ENCODE measurements at regions not wholly inside any gene's neighbourhood (a gene's known extent, or its start where the extent isn't known, plus 50 kb on each side); places are given as distances from the start of the nearest gene placed in this dataset.
"Not testable (repeated sequence)": the region's sequence is repeated elsewhere in the genome, so short reads cannot be mapped to it uniquely, and the experiment has no call there.

GRCh38 chr14:81765651-81766275, 232.1 kb upstream of the SEL1L start:
- DNase-seq = no peak

GRCh38 chr14:81766321-81766915, 232.8 kb upstream of the SEL1L start:
- no peak for DNase-seq

DNA sequence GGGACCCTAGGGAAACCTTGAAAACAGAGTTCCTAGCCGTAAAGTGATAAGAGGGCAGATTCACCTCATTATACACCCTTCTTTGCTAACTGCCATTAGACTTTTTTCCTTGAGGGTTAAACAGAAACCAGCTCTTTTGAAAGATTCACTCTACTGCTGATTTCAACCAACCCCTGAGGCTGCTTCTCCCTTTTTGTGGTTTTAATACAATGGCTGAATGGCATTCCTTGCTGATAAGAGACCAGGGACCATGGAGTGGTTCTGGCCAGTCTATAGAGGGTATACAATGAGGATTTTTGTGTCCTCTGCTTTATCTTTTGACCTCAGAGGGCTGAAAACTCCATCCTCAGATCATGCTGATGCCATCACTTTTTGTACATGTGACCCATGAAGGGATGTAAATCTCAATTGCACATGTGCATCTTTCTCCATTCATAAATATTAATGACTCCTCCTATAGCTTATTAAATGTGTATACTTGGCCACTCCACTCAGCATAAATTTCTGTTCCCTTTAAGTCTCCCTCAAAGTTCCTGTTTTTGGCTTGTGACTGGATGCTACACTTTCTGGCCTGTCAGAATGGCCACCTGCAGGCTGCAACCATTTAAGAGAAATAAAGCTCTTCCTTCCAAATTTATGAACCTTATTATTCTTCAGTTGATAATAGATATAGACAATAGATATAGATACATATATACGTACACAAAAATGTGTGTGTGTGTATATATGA, 233.8 kb upstream of the SEL1L start:
- DNase-seq = no peak

DNA sequence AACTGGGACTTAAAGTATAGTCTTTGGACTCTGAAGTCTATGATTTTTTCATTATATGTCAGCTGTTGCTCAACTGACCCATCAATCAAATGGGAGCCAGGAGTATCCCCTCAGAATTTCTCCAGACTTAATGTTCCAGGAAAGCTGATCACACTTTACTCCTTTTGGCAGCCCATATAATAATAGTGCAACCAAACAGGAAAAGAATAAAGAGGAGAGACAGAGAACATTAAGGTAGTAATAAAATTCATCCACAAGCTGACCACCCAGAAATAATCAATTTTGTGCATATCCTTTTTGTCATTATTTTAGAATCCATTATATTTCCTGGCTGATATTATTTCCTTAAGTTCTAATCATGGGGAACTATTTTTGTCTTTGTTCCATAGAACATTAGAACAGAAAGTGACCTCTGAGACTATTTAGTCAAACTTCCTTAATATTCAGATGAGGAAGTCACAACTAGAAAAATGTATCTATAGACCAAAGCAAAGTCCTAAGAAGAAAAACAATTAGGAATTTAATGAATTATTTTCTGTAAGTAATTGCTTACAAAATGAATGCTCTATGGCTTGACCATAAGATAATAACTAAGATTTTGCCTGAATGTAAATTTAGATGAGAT, 238.1 kb upstream of the SEL1L start:
- DNase-seq = no peak

- no peak for DNase-seq
Measured at GRCh38 chr14:81772381-81772780, 238.7 kb upstream of the SEL1L start.

GRCh38 chr14:81776531-81776930, 242.9 kb upstream of the SEL1L start:
- no peak for DNase-seq

DNA sequence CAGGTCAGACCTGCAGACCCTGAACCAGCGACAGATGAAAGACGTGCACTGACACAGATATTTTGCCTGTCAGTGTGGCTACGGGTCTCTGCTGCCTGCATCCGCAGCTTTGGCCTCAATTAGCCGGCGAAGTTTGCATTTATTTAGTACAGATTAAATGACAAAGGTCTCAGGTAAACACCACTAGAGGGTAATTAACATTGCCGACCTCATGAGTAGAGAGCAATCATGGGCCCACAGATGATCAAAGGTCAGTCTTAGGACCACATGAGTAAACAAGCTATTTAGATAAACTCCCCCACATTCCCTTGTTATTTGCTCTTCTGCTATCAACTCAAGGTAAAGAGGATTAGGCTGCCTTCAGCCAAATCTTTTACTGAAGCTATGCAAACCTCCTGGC, 248.1 kb upstream of the SEL1L start:
- not testable (repeated sequence) for DNase-seq

GRCh38 chr14:81784084-81784483, 250.4 kb upstream of the SEL1L start:
- DNase-seq = no peak

DNA sequence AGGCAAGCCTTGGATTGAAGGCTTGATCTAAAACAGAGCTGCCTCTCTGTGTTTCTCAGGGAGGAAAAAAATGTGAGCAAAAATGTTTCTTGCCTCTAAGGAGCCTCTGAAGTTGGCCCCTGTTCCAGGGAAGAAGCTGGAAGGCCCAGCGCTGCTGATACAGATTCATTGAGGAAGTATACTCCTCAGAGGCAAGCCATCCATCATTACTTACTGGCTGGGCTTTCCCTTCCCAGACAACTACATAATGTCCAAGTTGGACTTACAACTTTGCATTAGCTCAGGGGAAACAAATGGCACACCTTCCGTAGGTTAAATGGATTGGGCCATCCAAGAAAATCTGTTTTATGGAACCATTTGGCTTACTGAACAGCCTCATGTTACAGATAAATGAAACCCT, 263.7 kb upstream of the SEL1L start:
- DNase-seq = no peak

GRCh38 chr14:81801921-81802320, 268.3 kb upstream of the SEL1L start:
- no peak for DNase-seq

- DNase-seq = no peak
Measured at GRCh38 chr14:81802341-81802740, 268.7 kb upstream of the SEL1L start.

DNA sequence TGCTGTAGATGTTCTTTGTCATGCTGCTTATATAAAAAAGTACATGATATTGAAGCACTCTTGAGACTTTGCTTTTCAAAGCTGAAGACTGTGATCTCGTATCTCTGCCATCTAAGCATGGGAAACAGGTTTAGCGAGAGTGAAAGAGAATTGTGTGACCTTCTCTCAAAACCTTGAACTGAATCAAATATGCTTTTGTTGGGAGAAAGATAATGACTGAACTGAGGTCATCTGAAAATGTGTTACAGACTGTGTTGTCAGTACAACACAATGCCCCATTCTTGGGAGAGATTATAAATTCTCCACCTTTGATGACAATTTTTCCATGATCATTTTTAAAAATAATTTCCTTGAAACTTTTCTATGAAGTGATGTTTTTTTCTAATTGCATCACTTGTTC, 272.1 kb upstream of the SEL1L start:
- DNase-seq = peak; percentile 6

DNA sequence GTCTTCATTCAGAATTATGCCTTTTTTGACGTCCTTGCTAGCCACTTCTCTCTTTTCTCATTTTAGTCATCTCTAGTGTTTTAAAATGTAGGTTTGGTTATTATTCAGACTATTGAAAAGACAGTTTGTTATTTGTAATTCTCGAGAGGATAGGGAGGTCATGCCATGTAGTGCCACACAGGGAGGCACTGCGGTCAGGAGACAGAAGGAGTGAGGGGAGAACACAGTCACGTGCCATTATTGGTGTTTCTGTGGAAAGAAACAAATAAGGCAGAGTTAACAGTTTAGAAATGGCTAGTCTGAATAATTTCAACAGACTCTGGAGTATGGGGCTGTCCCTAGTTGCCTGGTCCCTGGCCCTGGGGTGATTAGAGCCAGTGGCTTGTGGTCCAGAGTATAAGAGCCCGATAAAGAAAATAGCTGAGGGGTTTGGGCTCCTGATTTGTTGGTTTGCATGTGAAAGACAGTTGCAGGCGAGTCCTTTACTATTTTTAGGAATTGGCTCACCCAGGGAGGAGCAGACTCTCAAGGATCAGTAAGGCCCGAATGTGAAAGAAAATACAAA, 278.1 kb upstream of the SEL1L start:
- no peak for DNase-seq

- no peak for DNase-seq
Measured at GRCh38 chr14:81818271-81818670, 284.6 kb upstream of the SEL1L start.

DNA sequence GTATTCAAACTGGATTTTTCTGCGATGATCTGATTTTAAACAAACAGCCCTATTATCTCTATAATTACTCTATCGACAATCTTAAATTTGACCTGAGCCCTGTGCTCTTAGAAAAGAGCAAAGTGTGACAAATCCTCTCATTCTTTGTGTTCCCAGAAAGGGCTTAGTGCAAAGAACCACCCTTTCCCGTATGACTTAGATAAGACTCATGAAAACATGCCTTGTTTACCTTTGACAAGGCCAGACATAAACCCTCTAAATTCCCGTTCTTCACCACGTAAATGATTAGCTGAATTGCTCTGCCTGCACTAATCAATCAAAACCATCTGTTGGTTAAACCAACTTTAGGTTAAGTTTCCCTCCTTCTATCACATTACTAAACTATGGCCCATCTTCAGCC, 285.7 kb upstream of the SEL1L start:
- no peak for DNase-seq

DNA sequence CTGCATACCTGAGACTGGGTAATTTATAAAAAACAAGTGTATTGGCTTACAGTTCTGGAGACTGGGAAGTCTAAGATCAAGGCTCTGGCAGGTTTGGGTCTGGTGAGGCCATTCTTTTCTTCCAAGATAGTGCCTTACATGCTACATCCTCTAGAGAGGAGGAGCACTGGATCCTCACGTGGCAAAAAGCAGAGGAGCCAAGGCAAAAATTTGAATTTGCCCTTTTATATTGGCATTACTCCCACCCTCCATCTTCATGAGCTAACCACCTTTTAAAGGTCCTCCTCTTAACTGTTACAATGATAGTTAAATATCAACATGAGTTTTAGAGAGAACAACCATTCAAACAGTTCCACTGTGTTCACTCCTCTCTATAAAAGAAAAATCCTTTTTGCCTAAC, 286.3 kb upstream of the SEL1L start:
- no peak for DNase-seq

DNA sequence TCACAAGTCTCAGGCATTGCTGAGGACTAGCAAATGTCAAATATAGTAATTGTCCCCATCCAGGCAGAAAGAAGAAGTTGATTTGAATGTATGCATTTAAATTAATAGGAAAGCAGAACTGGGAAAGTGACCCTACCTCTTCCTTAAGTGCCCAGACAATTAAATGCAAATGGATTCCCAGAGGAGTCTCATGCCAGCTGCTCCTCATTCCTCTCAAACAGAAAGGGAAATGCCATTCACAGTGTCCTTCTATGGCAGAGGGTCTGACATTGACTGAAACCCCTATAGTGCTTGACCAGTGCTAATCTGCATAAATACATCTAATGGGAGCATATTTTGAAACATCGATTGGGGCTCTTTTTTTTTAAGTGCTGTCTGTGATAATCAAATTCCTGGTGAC, 292.4 kb upstream of the SEL1L start:
- no peak for DNase-seq

GRCh38 chr14:81829447-81829846, 295.8 kb upstream of the SEL1L start:
- DNase-seq = no peak

- DNase-seq = no peak
Measured at GRCh38 chr14:81831128-81831820, 297.6 kb upstream of the SEL1L start.

DNA sequence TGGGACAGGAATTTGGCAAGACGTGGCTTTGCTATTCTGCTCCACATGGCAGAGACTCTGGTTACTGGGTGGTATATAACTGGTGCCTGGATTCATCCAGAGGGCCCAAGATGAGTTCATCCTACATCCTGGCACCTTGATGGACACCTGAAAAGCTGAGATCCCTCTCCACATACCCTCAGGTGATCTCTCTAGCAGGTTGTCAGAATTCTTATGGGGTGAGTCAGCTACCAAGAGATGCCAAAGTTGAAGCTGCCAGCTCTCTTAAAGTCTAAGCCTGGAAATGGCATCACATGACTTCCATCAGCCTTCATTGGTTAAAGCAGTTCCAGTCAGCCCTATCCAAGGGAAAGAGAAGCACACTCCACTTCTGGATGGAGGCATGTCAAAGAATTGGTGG, 300.7 kb upstream of the SEL1L start:
- no peak for DNase-seq

GRCh38 chr14:81837304-81837703, 303.7 kb upstream of the SEL1L start:
- no peak for DNase-seq

GRCh38 chr14:81839056-81839455, 305.4 kb upstream of the SEL1L start:
- no peak for DNase-seq

GRCh38 chr14:81841346-81841745, 307.7 kb upstream of the SEL1L start:
- no peak for DNase-seq
